PC-3 (cell line): ENCODE measurements at regions not wholly inside any gene's neighbourhood (a gene's known extent, or its start where the extent isn't known, plus 50 kb on each side); places are given as distances from the start of the nearest gene placed in this dataset.

Experiments used
- CTCF ChIP-seq: fragments of 300-600 bp; sonication (generic); conservative IDR thresholded peaks from 2 replicates; pipeline ENCODE4 v1.5.1; 2017; ENCODE audit warnings: antibody characterized with exemption, low read depth, mild to moderate bottlenecking, low read length
- EZH2 ChIP-seq: fragments of 300-600 bp; sonication (generic); IDR thresholded peaks from one replicate; pipeline ENCODE4 v1.6.1; 2017; ENCODE audit warnings: antibody characterized with exemption, mild to moderate bottlenecking, low read length; ENCODE audit not compliant: unreplicated experiment

GRCh38 chr2:153641046-153641445, 162.5 kb upstream of the RPRM start:
- TF ChIP-seq EZH2 (no peak), CTCF (no peak)
